Frontal cortex (tissue), 3 donors: ENCODE measurements at regions not wholly inside any gene's neighbourhood (a gene's known extent, or its start where the extent isn't known, plus 50 kb on each side); places are given as distances from the start of the nearest gene placed in this dataset.
"Not testable (repeated sequence)": the region's sequence is repeated elsewhere in the genome, so short reads cannot be mapped to it uniquely, and the experiment has no call there.

Experiments used
- DNase-seq, 2 donors: peaks; one replicate each; pipeline ENCODE4 v3.0.0; 2012; ENCODE audit warnings: low spot score in 2 of 2
- FAIRE-seq: peaks from 2 replicates; lab custom pipeline; 2012; peaks lifted over from hg19 to GRCh38; lab: Jason Lieb, UNC
- donor health status: control.
- donor health status: control.
- donor health status: control.

- no peak for DNase-seq
- FAIRE-seq: no peak
Measured at GRCh38 chr17:5921512-5922282, 148.5 kb upstream of the WSCD1 start.

- FAIRE-seq: no peak
- no peak for DNase-seq
Measured at GRCh38 chr17:5922476-5922875, 147.7 kb upstream of the WSCD1 start.

- FAIRE-seq: no peak
- DNase-seq: no peak
Measured at GRCh38 chr17:5929721-5930120, 140.5 kb upstream of the WSCD1 start.

DNA sequence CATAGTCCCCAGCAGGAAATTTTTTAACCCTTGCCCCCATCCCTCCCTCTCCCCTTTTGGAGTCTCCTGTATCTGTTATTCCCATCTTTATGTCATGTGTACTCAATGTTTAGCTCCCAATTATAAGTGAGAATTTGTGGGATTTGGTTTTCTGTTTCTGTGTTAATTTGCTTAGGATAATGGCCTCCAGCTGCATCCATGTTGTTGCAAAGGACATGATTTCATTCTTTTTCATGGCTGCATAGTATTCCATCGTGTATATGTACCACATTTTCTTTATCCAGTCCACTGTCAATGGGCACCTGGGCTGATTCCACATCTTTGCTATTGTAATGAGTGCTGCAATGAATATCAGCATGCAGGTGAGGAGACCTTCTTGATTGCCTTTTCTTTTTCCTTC, 139.6 kb upstream of the WSCD1 start:
- FAIRE-seq, DNase-seq: not testable (repeated sequence)

- DNase-seq (no peak), FAIRE-seq (no peak)
Measured at GRCh38 chr17:5931616-5932015, 138.6 kb upstream of the WSCD1 start.

- no peak for DNase-seq
Measured at GRCh38 chr17:5933430-5933829, 136.7 kb upstream of the WSCD1 start.

DNA sequence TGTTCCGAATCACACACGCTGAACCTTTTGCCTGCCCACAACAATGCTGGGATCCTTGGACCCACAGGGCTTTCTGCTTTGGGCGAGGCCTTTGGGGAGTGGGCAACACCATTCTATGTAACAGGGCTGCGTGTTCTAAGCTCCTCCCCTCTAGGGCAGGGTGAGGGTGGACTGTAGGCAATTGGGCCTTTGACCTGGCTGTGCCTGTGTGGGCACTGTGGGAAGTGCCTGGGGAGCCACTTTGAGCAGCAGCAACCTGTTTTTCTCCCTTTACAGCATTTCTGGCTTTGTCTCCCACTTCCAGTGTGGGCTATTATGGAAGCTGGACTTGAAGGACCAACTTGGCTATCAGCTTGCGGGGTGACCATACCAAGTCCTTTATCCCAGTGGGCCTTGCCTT, 128.9 kb upstream of the WSCD1 start:
- no peak for FAIRE-seq
- DNase-seq: no peak

More at GRCh38 chr17:5933430-5933829, 136.7 kb upstream of the WSCD1 start:
- no peak for FAIRE-seq

DNA sequence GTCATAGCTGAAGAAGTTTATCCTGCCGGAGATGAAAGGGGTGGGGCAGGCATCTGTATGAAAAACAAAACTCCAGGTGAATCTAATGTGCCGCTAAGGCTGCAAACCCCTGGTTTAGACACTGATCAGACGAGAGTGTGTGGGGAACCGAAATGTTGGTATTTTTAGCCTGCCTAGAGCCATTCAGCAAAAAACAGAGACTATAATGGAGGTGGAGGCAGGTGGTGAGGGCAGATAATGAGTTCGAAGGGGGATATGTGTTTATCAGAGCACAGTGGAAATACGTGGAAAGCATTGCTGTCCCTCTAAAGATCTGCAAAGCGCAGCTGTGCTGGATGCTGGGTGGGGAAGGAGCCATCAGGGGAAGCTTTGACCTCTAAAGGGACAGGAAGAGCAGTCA, 127.5 kb upstream of the WSCD1 start:
- DNase-seq: no peak
- no peak for FAIRE-seq

DNA sequence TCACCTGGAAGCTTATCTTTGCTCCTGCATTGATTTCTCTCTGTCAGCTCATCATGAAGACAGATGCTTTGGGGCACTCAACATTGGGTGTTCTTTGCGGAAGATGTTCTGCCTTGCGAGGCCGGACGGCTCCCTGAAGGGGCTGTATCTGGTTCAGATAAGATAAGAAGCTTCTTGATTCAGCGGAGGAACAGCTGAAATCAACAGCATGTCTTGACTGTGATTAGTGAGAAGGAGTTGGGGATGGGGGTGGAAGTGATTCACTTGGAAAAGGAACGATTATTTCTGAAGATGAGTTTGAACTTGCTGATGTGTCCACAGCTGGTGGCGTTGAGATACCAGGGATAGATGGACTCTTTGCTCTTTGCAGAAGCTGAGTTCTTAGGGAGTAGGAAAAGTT, 126.9 kb upstream of the WSCD1 start:
- no peak for FAIRE-seq

GRCh38 chr17:5943982-5944381, 126.2 kb upstream of the WSCD1 start:
- no peak for FAIRE-seq
- no peak for DNase-seq

More for the DNA sequence above, 126.9 kb upstream of the WSCD1 start:
- no peak for DNase-seq

DNA sequence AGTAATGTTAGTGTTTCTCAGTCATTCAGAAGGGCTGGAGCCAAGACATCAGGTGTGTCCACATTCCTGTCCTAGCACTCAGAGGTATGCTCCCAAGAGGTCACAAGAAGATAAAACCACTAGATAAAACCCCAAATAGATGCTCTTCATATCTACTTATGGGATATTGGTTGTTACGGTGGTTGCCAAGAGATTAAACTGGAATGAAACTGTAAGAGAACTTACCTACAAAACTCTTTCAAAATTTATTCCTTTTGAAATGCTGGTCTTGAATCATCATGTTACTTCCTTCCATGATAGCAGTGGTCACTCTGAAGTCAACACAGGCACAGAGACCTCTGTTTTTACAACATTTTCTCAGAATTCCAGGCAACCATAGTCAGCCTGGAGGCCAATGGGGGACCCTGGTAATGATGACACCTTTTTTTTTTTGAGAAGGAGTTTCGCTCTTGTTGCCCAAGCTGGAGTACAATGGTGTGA, 122.4 kb upstream of the WSCD1 start:
- FAIRE-seq (no peak), DNase-seq (no peak)

DNA sequence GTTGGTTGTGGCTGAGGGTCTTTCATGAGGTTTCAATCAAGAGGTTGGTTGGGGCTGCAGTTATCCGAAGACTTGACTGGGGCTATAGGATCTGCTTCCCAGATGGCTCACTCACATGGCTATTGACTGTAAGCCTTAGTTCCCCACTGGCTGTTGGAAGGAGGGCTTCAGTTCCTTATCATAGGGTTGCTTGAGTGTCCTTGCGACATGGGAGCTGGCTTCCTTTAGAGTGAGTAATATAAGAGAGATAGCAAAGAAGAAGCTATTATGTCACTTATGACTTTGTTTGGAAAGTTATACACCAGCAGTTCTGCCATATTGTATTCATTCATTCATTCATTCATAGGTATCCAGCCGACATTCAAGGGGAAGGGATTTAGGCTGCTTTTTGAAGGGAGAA, 121.4 kb upstream of the WSCD1 start:
- no peak for DNase-seq
- no peak for FAIRE-seq

DNA sequence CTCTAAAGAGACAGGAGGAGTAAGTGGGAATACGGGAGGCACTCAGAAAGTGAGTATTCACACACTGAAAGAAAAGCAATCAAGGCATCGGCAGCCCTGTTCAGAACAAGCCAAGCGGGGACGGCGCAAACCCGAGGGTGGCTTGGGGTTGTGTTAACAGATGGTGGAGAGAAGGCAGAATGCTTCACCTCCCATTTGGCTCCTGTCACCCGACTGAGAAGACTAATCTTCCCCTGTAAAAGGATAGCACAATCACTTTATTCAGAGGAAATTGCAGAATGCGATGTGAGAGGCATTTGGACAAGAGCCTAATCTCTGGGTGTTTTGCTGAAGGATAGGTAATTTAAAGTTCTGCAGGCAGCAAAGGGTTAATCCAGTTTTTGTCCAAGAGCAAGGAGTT, 119.3 kb upstream of the WSCD1 start:
- FAIRE-seq (no peak), DNase-seq (no peak)

GRCh38 chr17:5951912-5952311, 118.3 kb upstream of the WSCD1 start:
- FAIRE-seq (no peak), DNase-seq (no peak)

- DNase-seq (no peak), FAIRE-seq (no peak)
Measured at GRCh38 chr17:5952518-5952917, 117.7 kb upstream of the WSCD1 start.

- no peak for FAIRE-seq
- no peak for DNase-seq
Measured at GRCh38 chr17:5955764-5956163, 114.4 kb upstream of the WSCD1 start.

DNA sequence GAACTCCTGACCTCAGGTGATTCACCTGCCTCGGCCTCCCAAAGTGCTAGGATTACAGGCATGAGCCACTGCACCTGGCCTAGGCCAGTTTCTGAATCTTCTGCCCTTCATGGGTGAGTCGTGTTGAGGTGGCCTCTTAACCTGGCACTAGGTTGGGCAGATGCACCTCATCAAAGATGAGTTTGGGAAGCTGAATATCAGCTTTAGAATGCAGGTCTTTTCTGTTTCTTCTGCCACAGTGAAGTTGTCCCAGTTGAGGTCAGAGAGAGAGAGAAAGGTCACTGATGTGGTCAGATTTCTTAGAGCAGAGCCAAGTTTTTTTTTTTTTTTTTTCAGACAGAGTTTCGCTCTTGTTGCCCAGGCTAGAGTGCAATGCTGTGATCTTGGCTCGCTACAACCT, 111.3 kb upstream of the WSCD1 start:
- DNase-seq (no peak), FAIRE-seq (no peak)

- no peak for FAIRE-seq
- DNase-seq: no peak
Measured at GRCh38 chr17:5962371-5962770, 107.8 kb upstream of the WSCD1 start.

GRCh38 chr17:5971969-5972368, 98.2 kb upstream of the WSCD1 start:
- DNase-seq: no peak
- no peak for FAIRE-seq

DNA sequence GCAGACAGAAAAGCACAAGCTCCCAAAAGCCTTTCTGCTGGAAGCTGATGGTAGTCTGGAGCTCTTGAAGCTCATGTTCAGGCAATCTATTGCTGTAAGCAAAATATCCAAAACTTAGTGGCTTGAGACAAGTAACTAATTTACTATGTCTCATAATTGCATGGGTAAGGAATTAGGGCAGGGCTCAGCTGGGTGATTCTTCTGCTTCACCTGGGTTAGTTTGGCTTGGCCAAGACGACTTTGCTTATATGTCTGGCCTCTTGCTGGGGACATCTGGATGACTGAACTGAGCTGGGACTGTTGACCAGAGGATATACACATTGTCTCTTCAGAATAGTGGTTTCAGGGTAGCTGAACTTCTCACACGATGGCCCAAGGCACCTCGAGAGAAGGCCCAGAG, 96.8 kb upstream of the WSCD1 start:
- FAIRE-seq: no peak
- no peak for DNase-seq

- DNase-seq: no peak
- FAIRE-seq: no peak
Measured at GRCh38 chr17:5975661-5976060, 94.5 kb upstream of the WSCD1 start.

DNA sequence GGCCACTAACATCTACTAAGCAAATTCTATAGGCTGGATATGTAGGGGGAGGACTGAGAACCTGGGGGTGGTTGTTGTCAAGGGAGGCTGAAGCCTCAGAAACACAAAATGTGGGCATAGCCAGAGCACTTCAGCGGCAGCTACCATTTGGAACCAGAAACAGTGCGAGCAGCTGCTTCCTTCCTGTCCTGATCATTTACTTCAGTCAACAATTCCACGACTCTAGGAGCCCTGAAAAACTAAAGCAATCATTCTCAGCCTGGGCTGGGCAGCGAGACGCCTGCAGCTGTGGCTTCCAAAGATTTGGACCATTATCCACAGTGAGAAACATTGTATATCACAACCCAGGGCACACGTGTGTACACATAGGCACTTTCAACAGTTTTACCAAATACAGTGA, 93.9 kb upstream of the WSCD1 start:
- DNase-seq (peak in 1 of 2 donors; percentile 14), FAIRE-seq (no peak)
